IMR-90 (cell line): ENCODE measurements at regions not wholly inside any gene's neighbourhood (a gene's known extent, or its start where the extent isn't known, plus 50 kb on each side); places are given as distances from the start of the nearest gene placed in this dataset.

ENCODE experiments used
- ATAC-seq: fragments of 200-7000 bp; cut with Tn5 transposase; 2 replicates; pipeline ENCODE4 v1.9.1; 2020; ENCODE audit warnings: low read depth, mild to moderate bottlenecking, moderate library complexity
- BruUV-seq: library from RNA; stranded (reverse); fragments of 400-500 nt; replicated peaks from 2 replicates; lab custom pipeline; 2021; lab: Mats Ljungman, UMichigan
- CTCF ChIA-PET: fragments of 300-600 bp; formaldehyde crosslinking; extraction: SDS; loops from one replicate; lab custom pipeline; 2021; ENCODE audit warnings: antibody characterized with exemption; lab: Yijun Ruan, JAX
- POLR2A ChIA-PET: fragments of 300-600 bp; sonication (Branson Sonifier 250); formaldehyde crosslinking; loops from one replicate; lab custom pipeline; 2022; ENCODE audit warnings: antibody characterized with exemption; ENCODE audit not compliant: unreplicated experiment; lab: Charles Lee
- DNase-seq: peaks from one replicate; pipeline ENCODE4 v3.0.0; 2013
- H2AFZ ChIP-seq: replicated peaks from 2 replicates; pipeline ENCODE3; 2013; ENCODE audit warnings: low read length, mild to moderate bottlenecking; ENCODE audit not compliant: poor library complexity
- H2AK5ac ChIP-seq: 2 replicates; pipeline ENCODE4 v1.6.1; 2013; ENCODE audit warnings: low read depth, low read length, inconsistent platforms
- H2AK9ac ChIP-seq: replicated peaks from 2 replicates; pipeline ENCODE3; 2013; ENCODE audit warnings: mild to moderate bottlenecking, low read depth, low read length, moderate library complexity; ENCODE audit not compliant: poor library complexity
- H2BK120ac ChIP-seq: 2 replicates; pipeline ENCODE4 v1.6.1; 2013; ENCODE audit warnings: low read depth, low read length, inconsistent platforms
- H2BK15ac ChIP-seq: 3 replicates; pipeline ENCODE4 v1.6.1; 2013; ENCODE audit warnings: low read depth, low read length, inconsistent platforms
- H2BK20ac ChIP-seq: 2 replicates; pipeline ENCODE4 v1.6.1; 2013; ENCODE audit warnings: low read depth, mild to moderate bottlenecking, inconsistent platforms, low read length, moderate library complexity
- H2BK5ac ChIP-seq: 2 replicates; pipeline ENCODE4 v1.6.1; 2013; ENCODE audit warnings: mild to moderate bottlenecking, low read depth, low read length, inconsistent platforms; ENCODE audit not compliant: poor library complexity, severe bottlenecking
- H3K14ac ChIP-seq: replicated peaks from 2 replicates; pipeline ENCODE4 v1.6.1; 2013; ENCODE audit warnings: low read depth, low read length, inconsistent platforms
- H3K18ac ChIP-seq: 2 replicates; pipeline ENCODE4 v1.6.1; 2013; ENCODE audit warnings: low read depth, low read length, control low read depth
- H3K23ac ChIP-seq: 2 replicates; pipeline ENCODE4 v1.6.1; 2013; ENCODE audit warnings: low read depth, low read length, inconsistent platforms
- H3K27ac ChIP-seq: 2 replicates; pipeline ENCODE4 v1.5.1; 2013; ENCODE audit warnings: mild to moderate bottlenecking, control low read depth, low read length; ENCODE audit not compliant: insufficient read depth
- H3K27me3 ChIP-seq: 2 replicates; pipeline ENCODE4 v1.6.1; 2013; ENCODE audit warnings: low read length; ENCODE audit not compliant: control insufficient read depth, insufficient read depth
- H3K36me3 ChIP-seq: 2 replicates; pipeline ENCODE4 v1.6.1; 2013; ENCODE audit warnings: low read length, mixed read lengths; ENCODE audit not compliant: control insufficient read depth, insufficient read depth
- H3K4ac ChIP-seq: 2 replicates; pipeline ENCODE4 v1.6.1; 2013; ENCODE audit warnings: low read depth, low read length, inconsistent platforms
- H3K4me1 ChIP-seq: 2 replicates; pipeline ENCODE4 v1.6.1; 2013; ENCODE audit warnings: low read length, mixed read lengths; ENCODE audit not compliant: control insufficient read depth, insufficient read depth
- H3K4me2 ChIP-seq: 2 replicates; pipeline ENCODE4 v1.6.1; 2013; ENCODE audit warnings: low read depth, mild to moderate bottlenecking, control low read depth, low read length, moderate library complexity
- H3K4me3 ChIP-seq: 2 replicates; pipeline ENCODE4 v1.5.1; 2013; ENCODE audit warnings: low read depth, mild to moderate bottlenecking, control low read depth, low read length, moderate library complexity; ENCODE audit not compliant: insufficient read depth
- H3K56ac ChIP-seq: 2 replicates; pipeline ENCODE4 v1.6.1; 2013; ENCODE audit warnings: low read length, inconsistent platforms; ENCODE audit not compliant: insufficient read depth; ENCODE audit errors: extremely low read depth
- H3K79me1 ChIP-seq, 2 experiments: 2 replicates each; pipeline ENCODE4 v1.6.1; 2013; ENCODE audit warnings: low read length in 2 of 2, inconsistent platforms in 1 of 2, low read depth in 1 of 2
- H3K9ac ChIP-seq: 2 replicates; pipeline ENCODE4 v1.6.1; 2013; ENCODE audit warnings: low read depth, low read length, control low read depth
- H3K9me1 ChIP-seq: 2 replicates; pipeline ENCODE4 v1.6.1; 2013; ENCODE audit warnings: low read length, inconsistent platforms; ENCODE audit not compliant: insufficient read depth
- H3K9me3 ChIP-seq: 2 replicates; pipeline ENCODE4 v1.6.1; 2013; ENCODE audit warnings: low read length; ENCODE audit not compliant: control insufficient read depth, insufficient read depth
- H4K20me1 ChIP-seq: 2 replicates; pipeline ENCODE4 v1.6.1; 2013; ENCODE audit warnings: low read length, inconsistent platforms; ENCODE audit not compliant: insufficient read depth
- H4K5ac ChIP-seq: 2 replicates; pipeline ENCODE4 v1.6.1; 2013; ENCODE audit warnings: mild to moderate bottlenecking, low read depth, low read length, control low read depth
- H4K8ac ChIP-seq, 2 experiments: 2 replicates each; pipeline ENCODE4 v1.6.1; 2013; ENCODE audit warnings: low read depth in 2 of 2, low read length in 2 of 2, control low read depth in 1 of 2, inconsistent platforms in 1 of 2
- H4K91ac ChIP-seq: 2 replicates; pipeline ENCODE4 v1.6.1; 2013; ENCODE audit warnings: low read depth, low read length, inconsistent platforms; ENCODE audit not compliant: insufficient read depth
- RAD21 ChIP-seq: IDR thresholded peaks from 2 replicates; pipeline ENCODE4 v1.6.1; 2012; ENCODE audit warnings: low read length, improper control_type of control experiment
- SMC3 ChIP-seq: fragments of 150-350 bp; IDR thresholded peaks from 2 replicates; pipeline ENCODE4 v1.6.1; 2016; ENCODE audit warnings: low read depth, mild to moderate bottlenecking, antibody characterized with exemption, low read length, moderate library complexity
- WGBS, 2 experiments: methylation state at CpG; one replicate each; pipeline versions ENCODE4 v1.1.5 to v1.1.7; 2013; ENCODE audit warnings: missing lambda C conversion rate in 2 of 2; ENCODE audit not compliant: insufficient read length in 1 of 2; ENCODE audit errors: extremely low coverage in 2 of 2; 5-methylcytosine and 5-hydroxymethylcytosine counted together
- dilution Hi-C: fragments of 300-500 bp; cut with HindIII; formaldehyde crosslinking; loops from one replicate; pipeline ENCODE4 v1.14.3; 2018; ENCODE audit warnings: low sequenced_read_pairs; ENCODE audit not compliant: unreplicated experiment
- in situ Hi-C: fragments of 300-500 bp; cut with MboI; formaldehyde crosslinking; loops from 3 replicates; pipeline ENCODE4 v1.14.3; 2019; ENCODE audit warnings: low sequenced_read_pairs, inconsistent platforms, mixed read lengths
- intact Hi-C: fragments of 100-400 bp; cut with micrococcal nuclease; formaldehyde crosslinking; loops from 2 replicates; pipeline ENCODE4 v1.10.0; 2022
- TF ChIP-seq, protein P1 (sequence below): fragments of 150-350 bp; IDR thresholded peaks from 2 replicates; pipeline ENCODE4 v1.6.1; 2017; ENCODE audit warnings: mild to moderate bottlenecking, antibody characterized with exemption, low read length, low read depth

DNA sequence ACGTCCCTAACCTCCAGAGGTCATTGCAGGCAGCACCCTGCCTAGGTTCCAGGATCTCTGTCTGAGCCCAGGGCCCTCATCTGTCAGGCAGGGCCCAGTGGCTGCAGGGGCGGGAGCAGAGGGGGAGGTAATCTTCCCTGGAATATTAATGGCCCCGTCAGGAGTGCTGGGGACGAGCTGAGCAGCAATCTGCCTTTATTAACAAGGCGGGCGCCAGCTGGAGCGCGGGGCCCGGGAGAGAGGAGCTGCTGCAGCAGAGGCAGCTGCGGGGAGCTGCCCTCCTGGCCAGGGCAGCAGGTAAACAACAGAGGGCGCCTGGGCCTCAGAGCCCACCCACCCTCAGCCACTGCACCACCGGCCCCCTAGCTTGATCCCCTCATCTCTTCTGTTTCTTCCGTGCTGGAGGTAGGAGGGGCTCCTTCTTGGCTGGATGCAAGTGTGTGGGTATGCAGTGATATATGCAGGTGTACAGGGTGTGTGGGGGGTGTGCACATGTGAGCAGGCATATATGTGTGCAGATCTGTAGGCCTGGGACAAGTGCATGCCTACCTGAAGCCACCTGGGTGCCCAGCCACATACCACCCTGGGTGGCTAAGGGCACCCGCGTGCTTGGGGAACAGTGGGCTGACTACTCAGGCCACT, 131.8 kb upstream of the MLN start:
- Histone ChIP-seq H3K36me3 (no peaks in the 10 kb centered on the region), H3K79me1 (no peaks in the 10 kb centered on the region), H3K23ac (no peak overlapping the region), H3K27me3 (peaks cover 64% of the 10 kb centered on the region), H2AFZ (no peak overlapping the region), H4K5ac (no peak overlapping the region), H3K9me3 (peaks cover 3% of the 10 kb centered on the region; the same call in 1 of the 2 replicates), H3K4me3 (no peak overlapping the region), H3K4me2 (no peak overlapping the region), H3K9ac (no peak overlapping the region), H2BK5ac (no peak overlapping the region), H3K9me1 (no peaks in the 10 kb centered on the region), H3K18ac (no peak overlapping the region), H3K4ac (no peak overlapping the region), H2BK20ac (no peak overlapping the region), H4K8ac (no peak overlapping the region), H2BK120ac (no peak overlapping the region), H3K27ac (no peak overlapping the region), H3K56ac (no peak overlapping the region), H4K91ac (no peak overlapping the region), H3K14ac (no peak overlapping the region), H2AK5ac (no peak overlapping the region), H3K4me1 (no peaks in the 10 kb centered on the region), H4K20me1 (no peaks in the 10 kb centered on the region), H2BK15ac (no peak overlapping the region), H2AK9ac (no peak overlapping the region)
- ChIA-PET POLR2A (no interaction called here), CTCF (no interaction called here)
- ATAC-seq (no peak), DNase-seq (no peak)
- no peak for TF ChIP-seq SMC3
- TF ChIP-seq, protein P1, sequence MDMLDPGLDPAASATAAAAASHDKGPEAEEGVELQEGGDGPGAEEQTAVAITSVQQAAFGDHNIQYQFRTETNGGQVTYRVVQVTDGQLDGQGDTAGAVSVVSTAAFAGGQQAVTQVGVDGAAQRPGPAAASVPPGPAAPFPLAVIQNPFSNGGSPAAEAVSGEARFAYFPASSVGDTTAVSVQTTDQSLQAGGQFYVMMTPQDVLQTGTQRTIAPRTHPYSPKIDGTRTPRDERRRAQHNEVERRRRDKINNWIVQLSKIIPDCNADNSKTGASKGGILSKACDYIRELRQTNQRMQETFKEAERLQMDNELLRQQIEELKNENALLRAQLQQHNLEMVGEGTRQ = no peak
- TF ChIP-seq RAD21 = no peak
- dilution Hi-C loops = no loop called here
- WGBS, 2 experiments = no CpG with 5 or more reads among the region's 15 CpGs
- in situ Hi-C loops = no loop called here
- BruUV-seq = no TSS peak
- intact Hi-C loops = no loop called here
